ENCODE measurements at regions not wholly inside any gene's neighbourhood (a gene's known extent, or its start where the extent isn't known, plus 50 kb on each side); places are given as distances from the start of the nearest gene placed in this dataset.

GRCh38 chr6:140134224-140134623 lies 759.8 kb upstream of the CITED2 start:
- DNase-seq: no peak

- DNase-seq: peak; percentile 12
Measured at GRCh38 chr6:140130074-140130473, 755.6 kb upstream of the CITED2 start.

- no peak for DNase-seq
Measured at GRCh38 chr6:140124498-140124897, 750.0 kb upstream of the CITED2 start.

- no peak for DNase-seq
Measured at GRCh38 chr6:140108167-140108566, 733.7 kb upstream of the CITED2 start.

GRCh38 chr6:140107216-140107615 lies 732.8 kb upstream of the CITED2 start:
- DNase-seq: no peak

GRCh38 chr6:140105857-140106256 lies 731.4 kb upstream of the CITED2 start:
- DNase-seq: peak; percentile 69

- no peak for DNase-seq
Measured at GRCh38 chr6:140105241-140105640, 730.8 kb upstream of the CITED2 start.

- DNase-seq: no peak
Measured at GRCh38 chr6:140101818-140102217, 727.4 kb upstream of the CITED2 start.

GRCh38 chr6:140101367-140101766 lies 726.9 kb upstream of the CITED2 start:
- DNase-seq: no peak

GRCh38 chr6:140095532-140095931 lies 721.1 kb upstream of the CITED2 start:
- DNase-seq: no peak

- no peak for DNase-seq
Measured at GRCh38 chr6:140091895-140092294, 717.4 kb upstream of the CITED2 start.

- DNase-seq: no peak
Measured at GRCh38 chr6:140090871-140091270, 716.4 kb upstream of the CITED2 start.

- DNase-seq: no peak
Measured at GRCh38 chr6:140083375-140083774, 708.9 kb upstream of the CITED2 start.

- no peak for DNase-seq
Measured at GRCh38 chr6:140082867-140083297, 708.4 kb upstream of the CITED2 start.

GRCh38 chr6:140079328-140079727 lies 704.9 kb upstream of the CITED2 start:
- no peak for DNase-seq

GRCh38 chr6:140078561-140079125 lies 704.2 kb upstream of the CITED2 start:
- DNase-seq: no peak

GRCh38 chr6:140077827-140078560 lies 703.5 kb upstream of the CITED2 start:
- DNase-seq: no peak

- DNase-seq: no peak
Measured at GRCh38 chr6:140076105-140076504, 701.7 kb upstream of the CITED2 start.

GRCh38 chr6:140073456-140073855 lies 699.0 kb upstream of the CITED2 start:
- no peak for DNase-seq

GRCh38 chr6:140071601-140072062 lies 697.2 kb upstream of the CITED2 start:
- no peak for DNase-seq

GRCh38 chr6:140070846-140071473 lies 696.5 kb upstream of the CITED2 start:
- DNase-seq: peak; percentile 17

- no peak for DNase-seq
Measured at GRCh38 chr6:140069576-140069975, 695.1 kb upstream of the CITED2 start.

GRCh38 chr6:140068801-140069200 lies 694.4 kb upstream of the CITED2 start:
- no peak for DNase-seq

- DNase-seq: no peak
Measured at GRCh38 chr6:140064366-140064765, 689.9 kb upstream of the CITED2 start.

Measured in OCI-M1 (cell line).